GM18498 (cell line): ENCODE measurements at regions not wholly inside any gene's neighbourhood (a gene's known extent, or its start where the extent isn't known, plus 50 kb on each side); places are given as distances from the start of the nearest gene placed in this dataset.
"Not testable (repeated sequence)": the region's sequence is repeated elsewhere in the genome, so short reads cannot be mapped to it uniquely, and the experiment has no call there.

Experiments used
- ATAC-seq: cut with Tn5 transposase; IDR thresholded peaks from one replicate; pipeline ENCODE4 v1.9.1; 2021; ENCODE audit warnings: mild to moderate bottlenecking, moderate library complexity; ENCODE audit not compliant: unreplicated experiment

DNA sequence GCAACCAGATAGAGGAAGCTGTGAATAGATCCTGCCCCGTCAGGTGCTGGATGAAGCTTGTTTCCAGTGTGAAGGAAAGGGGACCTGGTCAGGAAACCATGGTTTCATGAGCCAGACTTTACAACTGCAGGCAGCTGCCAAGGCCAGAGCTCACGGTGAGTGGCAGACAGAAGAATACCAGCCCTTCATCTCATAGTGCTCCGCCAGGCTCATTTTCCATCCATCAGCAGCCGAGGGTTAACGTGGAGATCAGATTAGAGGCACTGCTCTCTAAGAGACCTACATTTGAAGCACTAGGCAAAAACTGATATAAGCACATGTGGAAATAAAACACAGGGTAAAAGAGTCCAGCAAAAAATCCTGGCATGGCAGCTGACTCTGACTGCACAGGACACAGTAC is 172.4 kb downstream of the CD24 start:
- ATAC-seq = no peak

DNA sequence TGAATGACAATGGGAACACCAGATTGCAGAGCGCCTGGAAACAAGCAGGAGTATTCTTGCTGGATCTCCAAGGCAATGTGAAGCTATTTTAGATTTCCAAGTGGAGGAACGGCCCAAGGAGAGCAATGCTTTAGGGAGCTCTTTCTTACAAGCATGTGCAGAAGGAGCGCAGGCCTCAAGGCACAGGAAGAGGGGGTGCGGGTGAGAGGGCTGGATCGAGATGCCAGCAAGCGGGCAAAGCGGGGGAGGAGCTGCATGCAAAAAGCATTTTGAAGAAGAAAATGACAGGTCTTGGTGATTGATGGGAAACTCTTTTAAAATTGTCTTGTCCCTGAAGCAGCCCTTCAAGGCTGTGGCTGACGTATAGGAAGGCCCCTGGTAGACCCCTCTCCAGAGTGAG is 171.9 kb downstream of the QRSL1 start:
- ATAC-seq = no peak

DNA sequence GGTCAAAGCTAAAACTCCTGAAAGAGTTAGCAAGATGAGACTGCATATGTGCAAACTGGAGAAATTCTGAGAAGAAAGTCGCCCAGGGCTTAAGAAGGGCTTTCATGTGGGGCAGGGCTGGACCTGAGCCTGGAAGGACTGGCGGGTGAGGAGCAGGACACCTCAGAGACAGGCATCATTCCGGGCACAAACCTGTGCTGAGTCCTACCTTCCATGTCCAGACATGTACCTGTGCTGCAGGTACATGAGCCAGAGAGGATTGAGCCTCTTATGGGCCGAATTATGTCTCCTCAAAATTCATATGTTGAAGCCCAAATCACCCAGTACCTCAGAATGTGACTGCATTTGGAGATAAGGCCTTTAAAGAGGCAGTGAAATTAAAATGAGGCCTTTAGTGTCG is 171.0 kb downstream of the QRSL1 start:
- no peak for ATAC-seq

DNA sequence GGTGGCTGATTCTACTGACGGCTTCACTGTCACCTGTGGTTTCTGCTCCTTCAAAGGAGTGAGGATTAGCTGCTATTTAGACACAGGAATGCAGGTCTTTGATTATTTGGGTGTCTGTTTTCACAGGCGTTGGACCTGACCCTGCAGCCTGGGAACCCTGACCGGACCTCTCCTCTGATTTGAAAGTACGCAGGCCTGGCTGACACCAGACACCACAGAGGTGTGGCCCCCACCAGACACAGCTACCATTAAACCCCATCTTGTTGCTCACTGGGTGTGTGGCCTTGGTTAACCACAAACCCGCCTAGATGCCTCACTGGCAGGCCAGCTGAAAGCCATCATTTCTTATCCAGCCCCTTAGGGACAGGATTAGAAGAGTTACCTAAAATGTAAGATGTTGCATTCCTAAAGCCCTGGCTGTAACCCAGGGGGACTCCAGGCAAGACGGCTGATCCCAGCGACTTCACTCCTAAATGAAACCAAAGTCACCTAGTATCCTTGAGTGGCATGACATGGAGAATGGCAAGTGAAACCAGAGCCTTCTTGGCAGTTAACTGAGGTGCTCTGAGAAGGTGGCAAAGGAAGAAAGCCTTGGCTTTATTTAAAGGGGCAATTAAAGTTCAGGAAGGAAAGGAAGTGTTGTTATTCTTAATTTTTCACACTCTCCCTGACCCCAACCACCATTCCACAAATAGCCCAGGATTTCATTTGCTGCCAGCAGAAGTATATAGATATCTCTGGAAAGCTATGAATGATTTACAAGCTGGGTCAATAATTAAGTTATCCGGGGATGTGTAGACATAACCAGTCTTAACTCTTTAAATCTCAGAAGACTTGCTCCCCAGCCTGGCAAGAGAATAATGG is 169.9 kb downstream of the QRSL1 start:
- ATAC-seq = peak; percentile 88

DNA sequence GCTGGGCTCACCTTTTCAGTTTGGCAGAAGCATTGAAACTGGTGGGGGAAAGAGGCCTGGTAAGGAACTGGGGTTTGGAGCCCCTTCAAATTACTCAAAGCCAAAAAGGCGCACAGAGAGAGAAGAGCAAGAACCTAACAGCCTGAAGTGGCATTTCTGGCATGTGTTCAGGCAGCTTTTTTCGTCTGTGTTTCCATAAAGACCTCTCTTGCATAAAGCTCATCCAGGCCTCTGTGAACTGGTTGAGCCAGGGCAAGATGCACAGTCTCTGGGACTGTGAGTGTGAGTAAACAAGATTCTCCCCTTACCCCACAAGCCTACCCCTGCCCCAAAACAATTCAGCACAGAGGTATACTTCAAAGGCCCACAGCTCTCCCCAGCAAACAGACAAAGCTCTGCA is 167.8 kb downstream of the QRSL1 start:
- no peak for ATAC-seq

DNA sequence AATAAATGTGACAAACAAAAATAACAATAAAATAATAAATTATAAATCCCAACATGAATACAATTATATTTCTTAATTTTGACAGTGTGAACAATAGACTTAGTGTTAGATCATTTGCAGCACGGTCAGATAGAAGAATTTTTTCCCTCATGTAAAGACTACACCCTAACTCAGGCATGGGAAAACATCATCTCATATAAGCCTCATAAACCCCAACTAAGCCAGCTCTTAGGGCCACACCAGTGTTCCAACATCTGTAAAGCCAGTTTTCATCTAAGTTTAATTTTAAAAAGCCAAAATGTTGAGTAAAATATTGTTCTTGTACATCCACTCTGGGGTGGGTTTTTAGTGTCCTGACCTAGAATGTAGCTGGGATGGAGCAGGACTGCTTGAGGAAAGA is 167.4 kb downstream of the QRSL1 start:
- no peak for ATAC-seq

DNA sequence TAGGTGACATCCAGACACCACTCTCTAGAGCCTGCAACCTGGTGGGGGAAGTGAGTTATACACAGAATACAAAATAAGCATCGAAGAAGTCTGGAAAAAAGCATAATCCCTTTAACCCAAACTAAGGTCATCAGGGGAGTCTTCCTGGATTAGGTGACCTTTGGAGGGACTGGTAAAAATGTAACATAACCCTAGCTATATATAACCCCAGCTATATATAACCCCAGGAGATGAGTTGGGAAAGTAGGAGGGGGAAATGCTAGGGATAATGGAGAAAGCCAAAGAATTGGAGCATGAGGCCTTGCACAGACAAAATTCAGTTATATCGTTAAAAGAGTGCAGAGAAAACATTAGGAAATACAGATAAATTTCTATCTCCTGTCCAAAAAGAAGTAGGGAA is 164.8 kb downstream of the QRSL1 start:
- ATAC-seq = no peak

DNA sequence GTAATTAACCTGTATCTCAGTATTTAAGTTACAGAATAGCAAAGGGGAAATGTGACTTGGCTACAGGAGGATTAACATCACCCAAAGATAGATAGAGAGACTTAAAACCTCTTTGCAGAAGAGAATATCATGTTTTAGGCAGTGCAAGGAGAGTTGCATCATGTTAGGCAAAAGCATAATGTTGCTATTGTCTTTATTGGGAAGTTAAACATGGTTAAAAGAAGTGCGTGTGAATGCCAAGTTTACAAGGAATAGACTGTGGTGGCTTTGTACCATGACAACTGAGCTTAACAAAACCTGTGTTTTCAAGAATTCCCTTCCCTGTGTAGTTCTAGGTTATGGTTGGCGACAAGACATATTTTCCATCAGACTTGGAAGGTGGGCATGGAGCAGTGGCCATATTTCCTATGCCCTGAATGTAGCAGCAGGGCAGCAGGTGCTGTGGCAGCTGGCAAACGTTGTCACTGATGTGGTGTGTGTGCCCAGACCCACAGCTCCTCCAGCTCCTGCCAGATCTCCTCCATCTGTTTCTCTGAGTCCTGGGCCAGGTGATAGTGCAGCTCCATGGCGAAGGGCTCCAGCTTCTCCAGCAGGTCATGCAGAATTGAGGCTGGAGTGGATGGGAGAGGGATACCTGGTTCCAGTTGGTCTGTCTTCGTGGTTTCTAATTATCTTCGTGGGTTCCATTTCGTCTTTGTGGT is 163.3 kb downstream of the QRSL1 start:
- no peak for ATAC-seq

DNA sequence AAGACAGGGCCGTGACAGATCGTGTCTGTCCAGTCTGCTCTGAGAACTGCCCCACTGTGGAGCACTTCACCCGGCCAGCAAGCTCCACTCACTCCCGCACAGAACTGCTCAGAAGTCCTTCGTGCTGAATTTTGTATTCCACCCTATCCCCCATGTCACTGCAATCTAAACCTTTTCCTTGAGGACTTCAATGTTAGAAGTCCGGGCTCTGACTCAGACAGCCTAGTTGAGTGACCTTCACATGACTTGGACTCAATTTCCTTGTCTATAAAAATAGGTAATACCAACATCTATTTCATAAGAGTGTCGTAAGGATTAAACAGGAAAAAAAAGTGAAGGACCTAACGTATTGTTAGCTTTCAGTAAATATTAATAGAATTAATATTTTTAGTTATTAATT is 161.6 kb downstream of the QRSL1 start:
- no peak for ATAC-seq

DNA sequence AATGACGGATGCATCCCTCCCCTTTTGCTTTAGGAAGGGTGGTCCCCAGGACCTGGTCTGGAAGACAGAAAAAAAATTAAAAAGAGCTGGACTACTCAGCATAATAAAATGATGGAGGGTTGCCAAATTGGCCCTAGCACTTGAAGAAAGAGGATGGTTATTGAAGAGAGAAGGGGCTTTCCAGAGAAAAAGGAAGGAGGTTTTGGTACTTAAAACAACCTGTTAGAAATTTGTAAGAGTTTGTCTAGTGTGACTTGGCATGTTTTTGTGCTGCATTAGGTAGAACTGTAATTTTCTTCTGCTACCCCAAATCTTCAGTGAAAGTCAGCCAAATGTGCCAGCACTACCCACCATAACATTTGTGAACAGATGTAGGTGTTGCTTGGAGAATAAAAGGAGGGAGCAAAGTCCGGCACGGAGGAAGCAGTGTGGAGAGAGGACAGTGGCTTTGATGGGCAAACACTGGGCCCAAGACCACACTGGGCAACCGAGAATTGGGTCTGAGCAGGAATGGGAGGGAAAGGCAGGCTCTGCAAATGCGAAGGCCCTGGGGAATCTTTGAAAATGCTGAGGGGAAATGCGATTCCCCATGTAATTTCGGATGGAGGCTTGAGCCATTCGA is 160.9 kb downstream of the QRSL1 start:
- no peak for ATAC-seq

DNA sequence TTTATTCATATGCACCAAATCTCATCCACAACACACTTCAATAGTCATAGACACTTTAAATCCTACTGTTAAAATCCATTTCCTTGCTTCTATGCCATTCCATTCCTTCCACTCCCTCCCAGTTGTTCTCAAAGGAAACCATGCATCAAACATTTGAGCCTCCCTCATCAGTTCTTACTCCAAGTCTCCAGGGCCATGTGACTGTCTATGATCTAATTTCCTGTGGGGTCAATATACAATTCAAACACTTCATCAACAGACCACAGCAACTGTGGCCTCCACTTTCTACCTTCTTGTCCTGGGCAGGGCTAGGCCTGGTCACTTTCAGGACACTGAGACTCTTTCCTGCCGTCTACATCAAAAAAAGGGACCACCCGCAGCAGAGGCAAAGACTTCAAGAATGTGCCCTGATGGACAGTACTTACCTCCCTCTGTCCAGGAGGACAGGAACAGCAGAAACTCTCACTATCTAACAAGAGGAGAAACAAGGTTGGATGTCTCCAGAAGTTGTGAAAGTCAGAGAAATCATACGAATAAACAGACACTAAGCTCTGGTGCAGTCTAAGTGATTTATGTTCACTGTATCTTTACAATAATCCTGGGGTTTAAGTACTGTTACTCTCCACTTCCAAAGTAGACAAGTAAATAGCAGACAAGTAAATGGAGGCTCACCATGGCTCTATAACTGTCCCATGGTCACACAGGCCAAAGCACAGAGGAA is 160.2 kb downstream of the QRSL1 start:
- ATAC-seq = no peak

DNA sequence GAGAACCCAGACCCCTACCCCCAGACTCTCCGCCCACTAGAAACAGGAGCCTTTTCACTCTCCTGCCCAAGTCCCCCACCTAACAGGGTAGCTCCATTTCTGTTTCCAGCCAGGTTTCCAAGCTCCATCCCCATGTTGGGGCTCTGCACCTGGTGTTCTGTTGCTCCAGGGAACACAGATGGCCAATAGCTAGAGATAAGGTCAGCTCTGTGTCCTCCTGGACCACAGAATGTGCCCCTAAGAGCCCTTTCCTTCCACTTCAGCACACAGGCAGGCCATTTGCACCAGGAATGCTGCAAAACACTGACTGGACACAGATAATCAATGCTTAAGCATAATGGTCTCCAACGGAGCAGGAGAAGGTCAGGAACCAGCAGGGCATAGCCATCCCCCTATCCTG is 159.4 kb downstream of the QRSL1 start:
- no peak for ATAC-seq

DNA sequence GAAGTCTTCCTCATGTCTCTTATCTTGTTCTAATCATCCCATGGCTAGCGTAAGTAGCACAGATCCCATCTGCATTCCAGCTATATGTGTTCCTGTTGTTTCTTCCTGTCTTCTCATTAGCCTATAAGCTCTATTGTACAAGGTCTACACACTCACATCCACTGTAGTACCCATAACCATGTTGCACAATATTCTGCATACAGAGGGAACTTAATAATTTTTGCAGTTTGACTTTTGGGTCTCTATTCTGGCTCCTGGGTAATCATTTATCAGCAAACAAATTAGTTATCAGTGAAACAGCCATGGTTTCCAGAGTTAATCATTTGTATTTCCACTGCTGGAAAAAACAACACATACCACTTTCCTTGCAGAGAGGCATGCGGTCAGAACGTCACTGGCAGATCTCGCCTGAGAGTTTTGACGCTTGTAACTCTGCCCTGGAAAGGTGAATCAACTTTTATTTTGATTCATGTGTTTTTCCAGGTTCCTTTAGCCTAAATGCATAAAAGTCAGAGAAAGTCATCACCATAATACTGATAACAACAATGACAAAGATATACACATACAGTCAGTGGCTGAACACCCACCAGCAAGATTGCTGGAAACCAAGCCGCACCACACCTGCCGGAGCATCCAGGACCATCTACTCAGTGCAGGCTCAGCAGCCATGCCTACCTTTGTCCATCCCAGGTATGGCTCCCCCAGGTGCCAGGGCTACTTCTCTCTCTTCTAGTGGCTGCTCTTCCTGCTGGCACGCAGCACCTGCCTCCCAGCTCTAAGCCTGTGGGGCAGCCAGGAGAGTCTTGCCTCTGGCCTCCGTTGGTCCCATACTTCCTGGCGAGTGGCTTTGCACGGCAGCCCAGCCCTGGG is 158.2 kb downstream of the QRSL1 start:
- ATAC-seq = no peak

DNA sequence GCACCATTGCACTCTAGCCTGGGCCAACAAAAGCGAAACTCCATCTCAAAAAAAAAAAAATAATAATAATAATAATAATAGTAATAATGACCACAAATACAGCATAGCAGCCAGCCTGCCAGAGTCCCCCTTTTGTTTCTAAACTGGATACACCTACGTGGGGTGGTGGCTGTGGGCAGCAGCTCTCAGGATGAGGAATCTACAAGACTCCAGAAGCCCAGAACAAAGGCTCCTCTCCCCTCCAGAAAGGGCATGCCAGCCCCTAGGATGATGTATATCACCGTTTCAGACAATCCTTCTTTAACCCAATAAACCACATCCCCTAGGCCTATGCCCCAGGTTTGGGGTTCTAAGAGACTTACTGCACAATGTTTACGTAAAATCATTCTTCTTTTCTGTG is 155.9 kb downstream of the QRSL1 start:
- no peak for ATAC-seq

DNA sequence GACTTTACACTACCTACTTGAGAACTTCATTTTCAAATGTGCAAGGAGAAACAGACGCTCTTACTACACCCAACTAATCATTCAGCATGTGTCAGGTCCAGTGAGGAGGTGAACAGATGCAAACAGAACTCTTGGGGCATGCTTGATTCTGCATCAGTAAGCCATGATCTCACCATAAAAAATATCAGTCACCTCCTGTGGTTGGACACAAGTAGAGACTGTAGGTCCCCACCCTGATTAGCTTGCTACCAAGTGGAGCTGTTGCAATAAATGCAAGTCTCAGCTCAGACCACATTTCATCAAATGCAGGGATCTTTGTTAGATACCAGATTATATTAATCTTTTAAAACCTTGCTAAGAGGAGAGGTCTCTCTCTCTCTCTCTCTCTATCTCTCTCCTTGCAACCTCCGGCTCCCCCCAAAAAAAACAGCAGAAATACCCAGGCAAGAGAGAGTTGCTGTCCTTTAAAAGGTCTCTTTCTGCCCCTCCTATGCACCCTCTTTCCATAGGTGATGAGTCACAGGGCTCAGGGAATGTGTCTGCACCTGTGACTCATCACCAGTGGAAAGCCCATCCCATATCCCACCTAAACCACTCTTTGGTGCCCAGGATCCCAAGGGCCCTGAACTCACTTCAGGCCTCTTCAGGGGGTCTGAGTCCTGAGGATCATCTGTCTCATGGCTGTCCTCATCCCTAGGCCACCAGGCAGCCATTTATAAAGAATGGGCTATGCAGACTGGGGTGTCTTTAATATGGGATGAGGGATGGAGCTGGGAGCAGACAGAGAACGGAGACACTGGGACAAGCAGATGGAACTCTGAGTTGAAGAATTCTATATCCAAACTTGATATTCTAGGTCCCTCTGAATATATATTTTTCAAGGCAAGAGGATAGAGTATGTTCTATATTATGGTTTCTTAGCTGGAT is 154.5 kb downstream of the QRSL1 start:
- ATAC-seq = no peak

DNA sequence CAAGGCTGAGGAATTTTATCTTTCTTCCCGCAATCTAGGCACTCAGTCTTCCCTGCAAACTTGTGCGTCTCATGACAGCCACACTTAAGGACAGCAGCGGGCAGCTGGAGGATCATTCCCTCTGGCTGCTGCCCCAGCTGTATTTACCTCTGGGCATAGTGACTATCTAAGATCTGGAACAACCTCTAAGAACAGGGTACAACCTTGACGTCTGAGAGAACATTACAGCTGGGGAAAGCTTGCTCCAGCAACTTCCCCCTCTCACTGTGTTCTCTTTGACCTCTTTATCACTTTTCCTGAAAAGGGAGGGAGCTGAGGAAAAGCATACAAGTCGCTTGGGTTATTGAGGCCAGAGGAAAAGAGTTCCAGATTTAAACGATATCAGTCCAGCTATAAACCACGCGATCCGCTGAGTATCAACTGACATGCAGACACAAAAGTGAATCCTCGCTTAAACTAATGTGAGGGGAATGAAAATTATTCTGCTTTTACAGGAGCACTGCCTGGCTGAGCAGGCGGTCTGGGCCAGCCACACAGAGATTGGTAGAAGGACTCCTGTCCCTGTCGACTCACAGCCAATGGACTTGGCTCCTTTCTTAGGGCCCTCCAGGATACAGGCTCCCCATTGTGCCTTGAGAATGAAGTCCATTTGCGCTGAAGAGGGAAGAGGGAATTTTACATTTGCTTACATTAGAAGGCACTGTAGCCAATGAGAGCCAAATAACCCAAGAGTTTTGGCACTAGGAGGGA is 153.3 kb downstream of the QRSL1 start:
- ATAC-seq = no peak

DNA sequence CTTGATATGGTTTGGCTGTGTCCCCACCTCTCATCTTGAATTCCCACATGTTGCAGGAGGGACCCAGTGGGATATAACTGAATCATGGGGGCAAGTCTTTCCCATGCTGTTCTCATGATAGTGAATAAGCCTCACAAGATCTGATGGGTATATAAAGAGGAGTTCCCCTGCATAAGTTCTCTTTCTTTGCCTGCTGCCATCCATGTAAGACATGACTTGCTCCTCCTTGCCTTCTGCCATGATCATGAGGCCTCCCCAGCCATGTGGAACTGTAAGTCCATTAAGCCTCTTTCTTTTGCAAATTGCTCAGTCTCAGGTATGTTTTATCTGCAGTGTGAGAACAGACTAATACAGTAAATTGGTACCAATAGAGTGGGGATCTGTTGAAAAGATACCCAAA is 150.2 kb downstream of the QRSL1 start:
- ATAC-seq = not testable (repeated sequence)

DNA sequence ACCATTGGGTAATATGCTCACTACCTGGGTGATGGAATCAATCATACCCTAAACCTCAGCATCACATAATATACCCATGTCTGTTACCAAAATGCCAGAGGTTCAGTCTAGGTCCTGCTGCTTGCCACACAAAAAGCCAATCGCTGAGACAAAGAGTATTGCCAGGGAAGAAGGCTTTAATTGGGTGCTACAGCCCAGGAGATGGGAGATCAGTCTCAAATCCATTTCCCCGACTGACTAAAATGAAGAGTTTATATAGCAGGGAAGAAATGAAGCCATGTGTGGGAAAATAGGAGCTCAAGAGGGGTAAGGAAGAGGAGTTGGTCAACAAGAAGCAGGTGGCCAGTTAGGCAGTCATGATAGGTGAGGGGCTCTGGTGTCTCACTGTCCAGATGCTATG is 149.6 kb downstream of the QRSL1 start:
- ATAC-seq = no peak
